ENCODE measurements at regions not wholly inside any gene's neighbourhood (a gene's known extent, or its start where the extent isn't known, plus 50 kb on each side); places are given as distances from the start of the nearest gene placed in this dataset.

GRCh38 chr6:44680202-44680720, 292.8 kb downstream of the CDC5L start:
- no peak for TF ChIP-seq CTCF (IDR thresholded peaks at IDR 0.05)
- H3K27me3 ChIP-seq: no peaks in the 10 kb centered on the region
- H3K27ac ChIP-seq: no peak overlapping the region
- no peaks in the 10 kb centered on the region for H3K9me3 ChIP-seq
- no peaks in the 10 kb centered on the region for H3K36me3 ChIP-seq
- H3K4me3 ChIP-seq (ENCODE audit: low read depth in 1 of 2, low read length in 1 of 2): no peak overlapping the region
- no peaks in the 10 kb centered on the region for H3K4me1 ChIP-seq (ENCODE audit: control insufficient read depth in 1 of 2, insufficient read depth in 1 of 2, low read depth in 1 of 2, low read length in 1 of 2)

GRCh38 chr6:44681761-44682160, 294.3 kb downstream of the CDC5L start:
- Histone ChIP-seq H3K4me3 (ENCODE audit: low read depth in 1 of 2, low read length in 1 of 2) (no peak overlapping the region), H3K27ac (no peak overlapping the region), H3K36me3 (no peaks in the 10 kb centered on the region), H3K27me3 (no peaks in the 10 kb centered on the region), H3K9me3 (no peaks in the 10 kb centered on the region), H3K4me1 (ENCODE audit: control insufficient read depth in 1 of 2, insufficient read depth in 1 of 2, low read depth in 1 of 2, low read length in 1 of 2) (no peaks in the 10 kb centered on the region)
- TF ChIP-seq CTCF (IDR thresholded peaks at IDR 0.05): no peak

GRCh38 chr6:44682280-44682679, 294.8 kb downstream of the CDC5L start:
- Histone ChIP-seq H3K4me1 (ENCODE audit: control insufficient read depth in 1 of 2, insufficient read depth in 1 of 2, low read depth in 1 of 2, low read length in 1 of 2) (no peaks in the 10 kb centered on the region), H3K27ac (no peak overlapping the region), H3K36me3 (no peaks in the 10 kb centered on the region), H3K9me3 (no peaks in the 10 kb centered on the region), H3K4me3 (ENCODE audit: low read depth in 1 of 2, low read length in 1 of 2) (no peak overlapping the region), H3K27me3 (no peaks in the 10 kb centered on the region)
- TF ChIP-seq CTCF (IDR thresholded peaks at IDR 0.05): no peak

GRCh38 chr6:44682987-44683779, 295.7 kb downstream of the CDC5L start:
- H3K9me3 ChIP-seq: no peaks in the 10 kb centered on the region
- H3K27me3 ChIP-seq: no peaks in the 10 kb centered on the region
- no peak overlapping the region for H3K27ac ChIP-seq
- TF ChIP-seq CTCF (IDR thresholded peaks at IDR 0.05): no peak
- no peak overlapping the region for H3K4me3 ChIP-seq (ENCODE audit: low read depth in 1 of 2, low read length in 1 of 2)
- H3K36me3 ChIP-seq: no peaks in the 10 kb centered on the region
- no peaks in the 10 kb centered on the region for H3K4me1 ChIP-seq (ENCODE audit: control insufficient read depth in 1 of 2, insufficient read depth in 1 of 2, low read depth in 1 of 2, low read length in 1 of 2)

- no peaks in the 10 kb centered on the region for H3K36me3 ChIP-seq
- H3K4me1 ChIP-seq (ENCODE audit: control insufficient read depth in 1 of 2, insufficient read depth in 1 of 2, low read depth in 1 of 2, low read length in 1 of 2): no peaks in the 10 kb centered on the region
- no peak overlapping the region for H3K4me3 ChIP-seq (ENCODE audit: low read depth in 1 of 2, low read length in 1 of 2)
- H3K9me3 ChIP-seq: no peaks in the 10 kb centered on the region
- no peak for TF ChIP-seq CTCF (IDR thresholded peaks at IDR 0.05)
- H3K27me3 ChIP-seq: no peaks in the 10 kb centered on the region
- no peak overlapping the region for H3K27ac ChIP-seq
Observed at GRCh38 chr6:44685213-44685612, 297.7 kb downstream of the CDC5L start.
